PC-3 (cell line): ENCODE measurements at regions not wholly inside any gene's neighbourhood (a gene's known extent, or its start where the extent isn't known, plus 50 kb on each side); places are given as distances from the start of the nearest gene placed in this dataset.
"Not testable (repeated sequence)": the region's sequence is repeated elsewhere in the genome, so short reads cannot be mapped to it uniquely, and the experiment has no call there.

Experiments used
- CTCF ChIP-seq: fragments of 300-600 bp; sonication (generic); conservative IDR thresholded peaks from 2 replicates; pipeline ENCODE4 v1.5.1; 2017; ENCODE audit warnings: antibody characterized with exemption, low read depth, mild to moderate bottlenecking, low read length
- EZH2 ChIP-seq: fragments of 300-600 bp; sonication (generic); IDR thresholded peaks from one replicate; pipeline ENCODE4 v1.6.1; 2017; ENCODE audit warnings: antibody characterized with exemption, mild to moderate bottlenecking, low read length; ENCODE audit not compliant: unreplicated experiment
- EZH2phosphoT487 ChIP-seq: fragments of 300-600 bp; sonication (generic); IDR thresholded peaks from 2 replicates; pipeline ENCODE4 v1.6.1; 2018; ENCODE audit warnings: mild to moderate bottlenecking, antibody characterized with exemption, low read length, borderline replicate concordance

GRCh38 chr4:49314815-49315214, 328.7 kb downstream of the CWH43 start:
- TF ChIP-seq CTCF, EZH2phosphoT487, EZH2: not testable (repeated sequence)
